GM12865 (cell line): ENCODE measurements at regions not wholly inside any gene's neighbourhood (a gene's known extent, or its start where the extent isn't known, plus 50 kb on each side); places are given as distances from the start of the nearest gene placed in this dataset.

Experiments used
- DNase-seq: peaks from one replicate; pipeline ENCODE4 v3.0.0; 2010; ENCODE audit warnings: low read depth
- H3K4me3 ChIP-seq: 2 replicates; pipeline ENCODE4 v1.5.1; 2011; ENCODE audit warnings: mild to moderate bottlenecking, low read depth, low read length, control low read depth
- TF ChIP-seq, protein P1 (sequence below): IDR thresholded peaks from 2 replicates; pipeline ENCODE4 v1.5.1; 2011; ENCODE audit warnings: low read length, control low read depth, low read depth, inconsistent platforms; ENCODE audit not compliant: insufficient read depth; ENCODE audit errors: missing control alignments

GRCh38 chr3:180092889-180093288 lies 56.2 kb upstream of the PEX5L start:
- TF ChIP-seq, protein P1, sequence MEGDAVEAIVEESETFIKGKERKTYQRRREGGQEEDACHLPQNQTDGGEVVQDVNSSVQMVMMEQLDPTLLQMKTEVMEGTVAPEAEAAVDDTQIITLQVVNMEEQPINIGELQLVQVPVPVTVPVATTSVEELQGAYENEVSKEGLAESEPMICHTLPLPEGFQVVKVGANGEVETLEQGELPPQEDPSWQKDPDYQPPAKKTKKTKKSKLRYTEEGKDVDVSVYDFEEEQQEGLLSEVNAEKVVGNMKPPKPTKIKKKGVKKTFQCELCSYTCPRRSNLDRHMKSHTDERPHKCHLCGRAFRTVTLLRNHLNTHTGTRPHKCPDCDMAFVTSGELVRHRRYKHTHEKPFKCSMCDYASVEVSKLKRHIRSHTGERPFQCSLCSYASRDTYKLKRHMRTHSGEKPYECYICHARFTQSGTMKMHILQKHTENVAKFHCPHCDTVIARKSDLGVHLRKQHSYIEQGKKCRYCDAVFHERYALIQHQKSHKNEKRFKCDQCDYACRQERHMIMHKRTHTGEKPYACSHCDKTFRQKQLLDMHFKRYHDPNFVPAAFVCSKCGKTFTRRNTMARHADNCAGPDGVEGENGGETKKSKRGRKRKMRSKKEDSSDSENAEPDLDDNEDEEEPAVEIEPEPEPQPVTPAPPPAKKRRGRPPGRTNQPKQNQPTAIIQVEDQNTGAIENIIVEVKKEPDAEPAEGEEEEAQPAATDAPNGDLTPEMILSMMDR, result no peak
- H3K4me3 ChIP-seq, result no peak overlapping the region
- no peak for DNase-seq

DNA sequence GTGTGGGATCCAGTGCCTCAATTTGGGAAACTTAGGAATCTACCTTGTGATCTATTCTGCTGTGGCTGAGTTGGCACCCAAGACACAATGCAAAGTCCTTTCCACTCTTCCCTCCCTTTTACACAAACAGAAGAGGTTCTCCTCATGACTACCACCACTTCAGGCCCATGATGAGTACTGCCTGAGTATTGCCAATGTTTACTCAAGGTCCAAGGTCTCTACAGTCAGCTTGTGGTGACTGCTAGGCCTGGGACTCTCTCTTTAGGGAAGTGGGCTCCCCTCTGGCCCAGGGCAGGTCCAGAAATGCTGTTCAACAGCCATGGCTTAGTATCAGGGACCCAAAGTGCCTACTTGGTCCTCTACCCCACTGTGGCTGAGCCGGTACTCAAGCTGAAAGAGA lies 56.8 kb upstream of the PEX5L start:
- TF ChIP-seq, protein P1, result no peak

GRCh38 chr3:180097626-180098025 lies 60.9 kb upstream of the PEX5L start:
- TF ChIP-seq, protein P1, result no peak
- DNase-seq, result no peak
- no peak overlapping the region for H3K4me3 ChIP-seq

More for the DNA sequence above, 56.8 kb upstream of the PEX5L start:
- no peak overlapping the region for H3K4me3 ChIP-seq
- DNase-seq, result no peak

- TF ChIP-seq, protein P1, result no peak
- DNase-seq, result no peak
- no peak overlapping the region for H3K4me3 ChIP-seq
Observed at GRCh38 chr3:180102134-180102533, 65.4 kb upstream of the PEX5L start.

GRCh38 chr3:180102604-180103003 lies 65.9 kb upstream of the PEX5L start:
- no peak overlapping the region for H3K4me3 ChIP-seq
- TF ChIP-seq, protein P1, result no peak
- no peak for DNase-seq

GRCh38 chr3:180116203-180116602 lies 79.5 kb upstream of the PEX5L start:
- no peak overlapping the region for H3K4me3 ChIP-seq
- TF ChIP-seq, protein P1, result no peak
- no peak for DNase-seq

DNA sequence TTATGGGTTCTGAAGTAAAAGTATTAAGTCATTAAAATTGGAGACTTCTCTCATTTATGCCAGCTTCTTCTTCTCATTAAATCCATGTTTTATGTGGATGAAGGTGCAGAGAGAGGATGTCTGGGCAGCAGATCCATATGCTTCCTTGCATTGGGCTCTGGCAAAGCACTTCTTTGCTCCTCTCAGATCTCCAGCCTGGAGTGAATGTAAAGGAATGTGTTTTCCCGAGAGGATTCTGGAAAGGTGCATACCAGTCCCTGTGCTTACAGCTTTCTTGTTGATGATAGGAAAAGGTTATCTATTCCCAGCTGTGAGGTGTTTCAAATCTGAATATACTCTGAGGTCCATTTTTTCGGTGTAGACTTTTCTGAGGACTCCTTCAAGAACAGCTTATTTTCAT lies 79.9 kb upstream of the PEX5L start:
- no peak for DNase-seq
- H3K4me3 ChIP-seq, result no peak overlapping the region
- TF ChIP-seq, protein P1, result no peak
